Keratinocyte (primary cell): ENCODE measurements at regions not wholly inside any gene's neighbourhood (a gene's known extent, or its start where the extent isn't known, plus 50 kb on each side); places are given as distances from the start of the nearest gene placed in this dataset.

Experiments
- DNase-seq: peaks from one replicate; pipeline ENCODE4 v3.0.0-alpha.2; 2011; ENCODE audit warnings: low read depth, missing footprints, low spot score
- FAIRE-seq: peaks from 2 replicates; lab custom pipeline; 2011; peaks lifted over from hg19 to GRCh38; lab: Jason Lieb, UNC
- H2AFZ ChIP-seq: 2 replicates; pipeline ENCODE4 v1.6.0; 2012; ENCODE audit warnings: low read length, control low read depth, inconsistent platforms; ENCODE audit not compliant: control insufficient read depth
- H3K27ac ChIP-seq: 2 replicates; pipeline ENCODE4 v1.5.1; 2011; ENCODE audit warnings: low read length; ENCODE audit not compliant: control insufficient read depth, insufficient read depth
- H3K27me3 ChIP-seq: 3 replicates; pipeline ENCODE4 v1.6.0; 2011; ENCODE audit warnings: low read length; ENCODE audit not compliant: control insufficient read depth, insufficient read depth; ENCODE audit errors: extremely low read depth
- H3K36me3 ChIP-seq, 2 experiments: 2 replicates in 1 of 2; 3 replicates in 1 of 2; pipeline ENCODE4 v1.5.1; 2011; ENCODE audit warnings: low read length in 2 of 2, mild to moderate bottlenecking in 1 of 2; ENCODE audit not compliant: control insufficient read depth in 2 of 2, insufficient read depth in 2 of 2; ENCODE audit errors: extremely low read depth in 1 of 2
- H3K4me1 ChIP-seq: 3 replicates; pipeline ENCODE4 v1.5.1; 2011; ENCODE audit warnings: low read length; ENCODE audit not compliant: control insufficient read depth, insufficient read depth; ENCODE audit errors: extremely low read depth
- H3K4me2 ChIP-seq: 3 replicates; pipeline ENCODE4 v1.6.0; 2011; ENCODE audit warnings: low read depth, low read length; ENCODE audit not compliant: control insufficient read depth, insufficient read depth; ENCODE audit errors: extremely low read depth
- H3K4me3 ChIP-seq, 3 experiments: fragments of 200-600 bp in 1 of 3; sonication (generic) in 1 of 3; 2 replicates in 2 of 3; 3 replicates in 1 of 3; pipeline ENCODE4 v1.5.1; 2011 to 2016; ENCODE audit warnings: low read length in 3 of 3, mild to moderate bottlenecking in 3 of 3, control low read depth in 2 of 3, inconsistent platforms in 1 of 3, low read depth in 1 of 3, mixed read lengths in 1 of 3, mixed run types in 1 of 3, moderate library complexity in 1 of 3; ENCODE audit not compliant: control insufficient read depth in 2 of 3, insufficient read depth in 2 of 3; ENCODE audit errors: extremely low read depth in 1 of 3
- H3K79me2 ChIP-seq: 2 replicates; pipeline ENCODE4 v1.6.0; 2012; ENCODE audit warnings: low read length; ENCODE audit not compliant: control insufficient read depth, insufficient read depth
- H3K9ac ChIP-seq: 3 replicates; pipeline ENCODE4 v1.6.0; 2011; ENCODE audit warnings: low read length; ENCODE audit not compliant: control insufficient read depth, insufficient read depth; ENCODE audit errors: extremely low read depth
- H3K9me1 ChIP-seq: 3 replicates; pipeline ENCODE4 v1.6.0; 2011; ENCODE audit warnings: low read length; ENCODE audit not compliant: control insufficient read depth, insufficient read depth; ENCODE audit errors: extremely low read depth
- H3K9me3 ChIP-seq: 2 replicates; pipeline ENCODE4 v1.5.1; 2012; ENCODE audit warnings: low read depth, low read length; ENCODE audit not compliant: control insufficient read depth
- H4K20me1 ChIP-seq: 3 replicates; pipeline ENCODE4 v1.6.0; 2011; ENCODE audit warnings: low read length; ENCODE audit not compliant: control insufficient read depth, insufficient read depth; ENCODE audit errors: extremely low read depth
- CTCF ChIP-seq, 3 experiments: IDR thresholded peaks in 1 of 3; conservative IDR thresholded peaks in 1 of 3; optimal IDR thresholded peaks in 1 of 3; 2 replicates in 2 of 3; 3 replicates in 1 of 3; pipeline versions ENCODE3 to v1.5.1; 2011; ENCODE audit warnings: low read length in 3 of 3, mild to moderate bottlenecking in 3 of 3, moderate library complexity in 2 of 3, control low read depth in 1 of 3, inconsistent platforms in 1 of 3; ENCODE audit not compliant: insufficient read depth in 2 of 3; ENCODE audit errors: extremely low read depth in 1 of 3
- EZH2 ChIP-seq: IDR thresholded peaks from one replicate; pipeline ENCODE4 v1.6.1; 2012; ENCODE audit warnings: inconsistent platforms, mild to moderate bottlenecking, low read length, moderate library complexity
- dilution Hi-C: fragments of 300-500 bp; cut with MboI; formaldehyde crosslinking; loops from one replicate; pipeline ENCODE4 v1.7.0; 2020; ENCODE audit warnings: low sequenced_read_pairs; ENCODE audit not compliant: extremely low pct_ligation_motif_present

GRCh38 chr14:100438678-100439592 is 115.8 kb downstream of the SLC25A47 start:
- FAIRE-seq (peak; percentile 91), DNase-seq (peak; percentile 93)
- H3K9ac ChIP-seq, result peak overlapping the region; percentile 41
- dilution Hi-C loops, result no loop called here
- H3K4me1 ChIP-seq, result peaks cover 24% of the 10 kb centered on the region
- H3K79me2 ChIP-seq, result no peaks in the 10 kb centered on the region
- H3K27me3 ChIP-seq, result no peaks in the 10 kb centered on the region
- H3K4me2 ChIP-seq, result peak overlapping the region; percentile 65
- H3K9me3 ChIP-seq, result no peaks in the 10 kb centered on the region
- TF ChIP-seq CTCF (optimal IDR thresholded peaks at IDR 0.05 in 1 of 3, IDR thresholded peaks at IDR 0.05 in 1 of 3, conservative IDR thresholded peaks at IDR 0.05 in 1 of 3; ENCODE audit: extremely low read depth in 1 of 3, insufficient read depth in 2 of 3, low read length in 3 of 3) (no peak), EZH2 (no peak)
- H4K20me1 ChIP-seq, result no peaks in the 10 kb centered on the region
- H3K4me3 ChIP-seq, result peak overlapping the region in 1 of 3 experiments; percentile 0
- no peak overlapping the region for H2AFZ ChIP-seq
- H3K27ac ChIP-seq, result peak overlapping the region; percentile 76
- no peaks in the 10 kb centered on the region for H3K36me3 ChIP-seq
- H3K9me1 ChIP-seq, result peaks cover 2% of the 10 kb centered on the region

DNA sequence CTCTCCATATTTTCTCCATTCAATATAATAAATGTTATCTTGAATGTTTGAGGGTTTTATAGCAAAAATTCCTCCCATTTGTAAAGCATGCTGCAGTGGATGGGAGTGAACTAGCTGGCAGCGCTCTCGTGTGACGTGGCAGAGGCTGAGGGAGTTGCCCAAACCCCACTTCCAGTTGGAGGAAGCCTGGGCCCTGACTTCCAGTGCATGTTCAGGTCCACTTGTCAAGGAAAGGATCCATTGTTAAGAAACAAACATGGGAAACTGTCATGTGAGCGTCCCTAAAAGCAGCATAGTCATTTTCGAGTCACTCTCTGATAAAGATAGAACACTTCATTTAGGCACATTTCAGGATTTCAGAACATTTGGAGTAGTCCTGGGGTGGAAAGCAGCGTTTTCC is 116.6 kb downstream of the SLC25A47 start:
- Histone ChIP-seq H3K79me2 (no peaks in the 10 kb centered on the region), H3K27me3 (no peaks in the 10 kb centered on the region), H3K9me1 (peaks cover 2% of the 10 kb centered on the region), H3K36me3 (no peaks in the 10 kb centered on the region), H2AFZ (no peak overlapping the region), H3K4me1 (peaks cover 24% of the 10 kb centered on the region), H3K27ac (peak overlapping the region; percentile 76), H4K20me1 (no peaks in the 10 kb centered on the region), H3K9ac (peak overlapping the region; percentile 41), H3K9me3 (no peaks in the 10 kb centered on the region), H3K4me2 (peak overlapping the region; percentile 65), H3K4me3 (no peak overlapping the region)
- FAIRE-seq, result no peak
- TF ChIP-seq CTCF (optimal IDR thresholded peaks at IDR 0.05 in 1 of 3, IDR thresholded peaks at IDR 0.05 in 1 of 3, conservative IDR thresholded peaks at IDR 0.05 in 1 of 3; ENCODE audit: extremely low read depth in 1 of 3, insufficient read depth in 2 of 3, low read length in 3 of 3), result no peak
- TF ChIP-seq EZH2, result no peak
- DNase-seq, result no peak
- dilution Hi-C loops, result no loop called here
